ENCODE measurements at regions not wholly inside any gene's neighbourhood (a gene's known extent, or its start where the extent isn't known, plus 50 kb on each side); places are given as distances from the start of the nearest gene placed in this dataset.

DNA sequence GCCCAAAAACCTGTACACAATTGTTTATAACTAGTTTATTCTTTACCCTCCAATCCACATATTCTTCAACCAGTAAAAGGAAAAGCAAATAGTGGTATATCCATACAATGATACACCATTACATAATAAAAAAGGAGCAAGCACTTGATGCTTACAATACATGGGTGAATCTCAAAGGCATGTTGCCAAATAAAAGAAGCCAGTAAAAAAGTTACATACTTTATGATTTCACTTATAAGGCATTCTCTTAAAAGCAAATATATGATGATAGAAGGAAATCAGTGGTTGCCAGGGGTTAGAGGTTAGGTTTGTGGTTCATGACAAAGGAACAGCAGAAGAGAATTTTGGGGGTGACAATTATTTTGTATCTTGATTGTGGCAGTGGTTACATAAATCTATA lies 896.1 kb upstream of the LCORL start:
- TF ChIP-seq, protein P1, sequence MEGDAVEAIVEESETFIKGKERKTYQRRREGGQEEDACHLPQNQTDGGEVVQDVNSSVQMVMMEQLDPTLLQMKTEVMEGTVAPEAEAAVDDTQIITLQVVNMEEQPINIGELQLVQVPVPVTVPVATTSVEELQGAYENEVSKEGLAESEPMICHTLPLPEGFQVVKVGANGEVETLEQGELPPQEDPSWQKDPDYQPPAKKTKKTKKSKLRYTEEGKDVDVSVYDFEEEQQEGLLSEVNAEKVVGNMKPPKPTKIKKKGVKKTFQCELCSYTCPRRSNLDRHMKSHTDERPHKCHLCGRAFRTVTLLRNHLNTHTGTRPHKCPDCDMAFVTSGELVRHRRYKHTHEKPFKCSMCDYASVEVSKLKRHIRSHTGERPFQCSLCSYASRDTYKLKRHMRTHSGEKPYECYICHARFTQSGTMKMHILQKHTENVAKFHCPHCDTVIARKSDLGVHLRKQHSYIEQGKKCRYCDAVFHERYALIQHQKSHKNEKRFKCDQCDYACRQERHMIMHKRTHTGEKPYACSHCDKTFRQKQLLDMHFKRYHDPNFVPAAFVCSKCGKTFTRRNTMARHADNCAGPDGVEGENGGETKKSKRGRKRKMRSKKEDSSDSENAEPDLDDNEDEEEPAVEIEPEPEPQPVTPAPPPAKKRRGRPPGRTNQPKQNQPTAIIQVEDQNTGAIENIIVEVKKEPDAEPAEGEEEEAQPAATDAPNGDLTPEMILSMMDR (IDR thresholded peaks at IDR 0.05; ENCODE audit: insufficient read depth, low read length), result no peak
- TF ChIP-seq SPI1 (IDR thresholded peaks at IDR 0.05; ENCODE audit: borderline replicate concordance, low read depth) (no peak), GABPA (IDR thresholded peaks at IDR 0.05; ENCODE audit: low read depth) (no peak), POLR2AphosphoS5 (IDR thresholded peaks at IDR 0.05; ENCODE audit: low read depth) (no peak)
- TF ChIP-seq, protein P2, sequence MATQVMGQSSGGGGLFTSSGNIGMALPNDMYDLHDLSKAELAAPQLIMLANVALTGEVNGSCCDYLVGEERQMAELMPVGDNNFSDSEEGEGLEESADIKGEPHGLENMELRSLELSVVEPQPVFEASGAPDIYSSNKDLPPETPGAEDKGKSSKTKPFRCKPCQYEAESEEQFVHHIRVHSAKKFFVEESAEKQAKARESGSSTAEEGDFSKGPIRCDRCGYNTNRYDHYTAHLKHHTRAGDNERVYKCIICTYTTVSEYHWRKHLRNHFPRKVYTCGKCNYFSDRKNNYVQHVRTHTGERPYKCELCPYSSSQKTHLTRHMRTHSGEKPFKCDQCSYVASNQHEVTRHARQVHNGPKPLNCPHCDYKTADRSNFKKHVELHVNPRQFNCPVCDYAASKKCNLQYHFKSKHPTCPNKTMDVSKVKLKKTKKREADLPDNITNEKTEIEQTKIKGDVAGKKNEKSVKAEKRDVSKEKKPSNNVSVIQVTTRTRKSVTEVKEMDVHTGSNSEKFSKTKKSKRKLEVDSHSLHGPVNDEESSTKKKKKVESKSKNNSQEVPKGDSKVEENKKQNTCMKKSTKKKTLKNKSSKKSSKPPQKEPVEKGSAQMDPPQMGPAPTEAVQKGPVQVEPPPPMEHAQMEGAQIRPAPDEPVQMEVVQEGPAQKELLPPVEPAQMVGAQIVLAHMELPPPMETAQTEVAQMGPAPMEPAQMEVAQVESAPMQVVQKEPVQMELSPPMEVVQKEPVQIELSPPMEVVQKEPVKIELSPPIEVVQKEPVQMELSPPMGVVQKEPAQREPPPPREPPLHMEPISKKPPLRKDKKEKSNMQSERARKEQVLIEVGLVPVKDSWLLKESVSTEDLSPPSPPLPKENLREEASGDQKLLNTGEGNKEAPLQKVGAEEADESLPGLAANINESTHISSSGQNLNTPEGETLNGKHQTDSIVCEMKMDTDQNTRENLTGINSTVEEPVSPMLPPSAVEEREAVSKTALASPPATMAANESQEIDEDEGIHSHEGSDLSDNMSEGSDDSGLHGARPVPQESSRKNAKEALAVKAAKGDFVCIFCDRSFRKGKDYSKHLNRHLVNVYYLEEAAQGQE (IDR thresholded peaks at IDR 0.05; ENCODE audit: insufficient replicate concordance, low read depth), result no peak
- Histone ChIP-seq H3K27me3 (ENCODE audit: insufficient read depth, poor library complexity, severe bottlenecking) (no peaks in the 10 kb centered on the region), H3K27ac (replicated peaks) (no peak overlapping the region), H3K4me3 (replicated peaks; ENCODE audit: insufficient read depth, low read length) (no peak overlapping the region)
- DNase-seq (ENCODE audit: low read depth in 1 of 2, low spot score in 1 of 2), result no peak

GRCh38 chr4:18914182-18914581 lies 892.6 kb upstream of the LCORL start:
- Histone ChIP-seq H3K4me3 (replicated peaks; ENCODE audit: insufficient read depth, low read length) (no peak overlapping the region), H3K27me3 (ENCODE audit: insufficient read depth, poor library complexity, severe bottlenecking) (no peaks in the 10 kb centered on the region), H3K27ac (replicated peaks) (no peak overlapping the region)
- TF ChIP-seq, protein P1 (IDR thresholded peaks at IDR 0.05; ENCODE audit: insufficient read depth, low read length), result no peak
- no peak for DNase-seq (ENCODE audit: low read depth in 1 of 2, low spot score in 1 of 2)

DNA sequence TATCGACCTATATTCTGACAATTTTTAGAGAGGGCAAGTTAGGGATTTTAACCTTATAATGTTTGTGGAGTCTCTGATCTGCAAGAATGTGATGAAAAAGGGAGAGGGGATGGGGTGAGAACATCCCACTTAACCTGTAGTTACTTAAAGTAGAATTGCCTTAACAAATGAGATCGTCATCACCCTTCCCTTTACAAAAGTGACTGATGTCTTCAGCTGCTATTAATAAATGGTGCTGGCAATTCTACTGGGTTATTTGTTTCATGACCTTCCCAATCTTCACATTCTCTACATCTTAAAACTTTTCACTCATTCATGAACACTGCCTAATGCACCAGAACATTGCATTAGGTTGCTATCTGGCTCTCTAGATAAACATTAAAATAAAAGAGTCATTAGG lies 873.4 kb upstream of the LCORL start:
- TF ChIP-seq GABPA (IDR thresholded peaks at IDR 0.05; ENCODE audit: low read depth), result no peak
- TF ChIP-seq, protein P2 (IDR thresholded peaks at IDR 0.05; ENCODE audit: insufficient replicate concordance, low read depth), result no peak
- TF ChIP-seq, protein P1 (IDR thresholded peaks at IDR 0.05; ENCODE audit: insufficient read depth, low read length), result no peak
- TF ChIP-seq SPI1 (IDR thresholded peaks at IDR 0.05; ENCODE audit: borderline replicate concordance, low read depth), result no peak
- no peak for TF ChIP-seq POLR2AphosphoS5 (IDR thresholded peaks at IDR 0.05; ENCODE audit: low read depth)
- DNase-seq (ENCODE audit: low read depth in 1 of 2, low spot score in 1 of 2), result no peak
- H3K27me3 ChIP-seq (ENCODE audit: insufficient read depth, poor library complexity, severe bottlenecking), result no peaks in the 10 kb centered on the region
- no peak overlapping the region for H3K4me3 ChIP-seq (replicated peaks; ENCODE audit: insufficient read depth, low read length)
- H3K27ac ChIP-seq (replicated peaks), result no peak overlapping the region

- Histone ChIP-seq H3K27me3 (ENCODE audit: insufficient read depth, poor library complexity, severe bottlenecking) (no peaks in the 10 kb centered on the region), H3K27ac (replicated peaks) (no peak overlapping the region), H3K4me3 (replicated peaks; ENCODE audit: insufficient read depth, low read length) (no peak overlapping the region)
- no peak for TF ChIP-seq POLR2AphosphoS5 (IDR thresholded peaks at IDR 0.05; ENCODE audit: low read depth)
- TF ChIP-seq, protein P2 (IDR thresholded peaks at IDR 0.05; ENCODE audit: insufficient replicate concordance, low read depth), result no peak
- TF ChIP-seq, protein P1 (IDR thresholded peaks at IDR 0.05; ENCODE audit: insufficient read depth, low read length), result no peak
- no peak for DNase-seq (ENCODE audit: low read depth in 1 of 2, low spot score in 1 of 2)
Measured at GRCh38 chr4:18882468-18882867, 860.9 kb upstream of the LCORL start.

Measured in HL-60 (cell line).